ENCODE measurements at regions not wholly inside any gene's neighbourhood (a gene's known extent, or its start where the extent isn't known, plus 50 kb on each side); places are given as distances from the start of the nearest gene placed in this dataset.
A peak's percentile ranks its signal among the peaks of the same experiment; 100 is the strongest.

DNA sequence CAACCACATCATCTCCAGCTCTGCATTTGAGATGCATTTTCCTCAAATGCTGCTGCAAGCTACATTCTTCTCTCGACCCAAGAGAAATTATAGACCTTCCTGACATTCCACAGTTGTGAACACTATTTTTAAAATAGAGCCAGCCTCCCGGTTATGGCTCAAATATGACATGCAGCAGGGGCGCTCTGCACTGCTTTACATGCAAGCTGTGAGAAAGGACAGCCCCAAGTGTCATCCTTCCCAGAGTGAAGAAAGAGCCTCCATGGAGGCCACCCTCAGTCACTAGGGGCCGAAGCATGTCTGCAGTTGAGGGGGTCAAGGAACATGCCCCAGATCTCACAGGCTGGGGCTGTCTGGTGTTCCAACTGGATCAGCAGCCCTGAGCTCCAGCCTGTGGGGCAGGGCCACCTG is 63.9 kb upstream of the CHST15 start:
- no TSS peak for BruUV-seq (replicated peaks)
- peaks cover 24% of the 10 kb centered on the region for H3K4me1 Mint-ChIP-seq (ENCODE audit: low read depth, unreplicated experiment)
- no peak for DNase-seq
- H3K27me3 Mint-ChIP-seq (ENCODE audit: unreplicated experiment): peaks cover 8% of the 10 kb centered on the region
- intact Hi-C loops (cut with micrococcal nuclease; ENCODE audit: unreplicated experiment): no loop called here
- no peak overlapping the region for H3K27ac Mint-ChIP-seq (ENCODE audit: unreplicated experiment)
- H3K4me3 Mint-ChIP-seq (ENCODE audit: low read depth, unreplicated experiment): no peak overlapping the region
- CTCF ChIA-PET: no interaction called here
- H3K9me3 Mint-ChIP-seq (ENCODE audit: low read depth, unreplicated experiment): no peaks in the 10 kb centered on the region
- peaks cover 7% of the 10 kb centered on the region for H3K36me3 Mint-ChIP-seq (ENCODE audit: insufficient read depth, unreplicated experiment)
- TF ChIP-seq, protein P1, sequence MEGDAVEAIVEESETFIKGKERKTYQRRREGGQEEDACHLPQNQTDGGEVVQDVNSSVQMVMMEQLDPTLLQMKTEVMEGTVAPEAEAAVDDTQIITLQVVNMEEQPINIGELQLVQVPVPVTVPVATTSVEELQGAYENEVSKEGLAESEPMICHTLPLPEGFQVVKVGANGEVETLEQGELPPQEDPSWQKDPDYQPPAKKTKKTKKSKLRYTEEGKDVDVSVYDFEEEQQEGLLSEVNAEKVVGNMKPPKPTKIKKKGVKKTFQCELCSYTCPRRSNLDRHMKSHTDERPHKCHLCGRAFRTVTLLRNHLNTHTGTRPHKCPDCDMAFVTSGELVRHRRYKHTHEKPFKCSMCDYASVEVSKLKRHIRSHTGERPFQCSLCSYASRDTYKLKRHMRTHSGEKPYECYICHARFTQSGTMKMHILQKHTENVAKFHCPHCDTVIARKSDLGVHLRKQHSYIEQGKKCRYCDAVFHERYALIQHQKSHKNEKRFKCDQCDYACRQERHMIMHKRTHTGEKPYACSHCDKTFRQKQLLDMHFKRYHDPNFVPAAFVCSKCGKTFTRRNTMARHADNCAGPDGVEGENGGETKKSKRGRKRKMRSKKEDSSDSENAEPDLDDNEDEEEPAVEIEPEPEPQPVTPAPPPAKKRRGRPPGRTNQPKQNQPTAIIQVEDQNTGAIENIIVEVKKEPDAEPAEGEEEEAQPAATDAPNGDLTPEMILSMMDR (IDR thresholded peaks at IDR 0.05; ENCODE audit: unreplicated experiment): no peak

DNA sequence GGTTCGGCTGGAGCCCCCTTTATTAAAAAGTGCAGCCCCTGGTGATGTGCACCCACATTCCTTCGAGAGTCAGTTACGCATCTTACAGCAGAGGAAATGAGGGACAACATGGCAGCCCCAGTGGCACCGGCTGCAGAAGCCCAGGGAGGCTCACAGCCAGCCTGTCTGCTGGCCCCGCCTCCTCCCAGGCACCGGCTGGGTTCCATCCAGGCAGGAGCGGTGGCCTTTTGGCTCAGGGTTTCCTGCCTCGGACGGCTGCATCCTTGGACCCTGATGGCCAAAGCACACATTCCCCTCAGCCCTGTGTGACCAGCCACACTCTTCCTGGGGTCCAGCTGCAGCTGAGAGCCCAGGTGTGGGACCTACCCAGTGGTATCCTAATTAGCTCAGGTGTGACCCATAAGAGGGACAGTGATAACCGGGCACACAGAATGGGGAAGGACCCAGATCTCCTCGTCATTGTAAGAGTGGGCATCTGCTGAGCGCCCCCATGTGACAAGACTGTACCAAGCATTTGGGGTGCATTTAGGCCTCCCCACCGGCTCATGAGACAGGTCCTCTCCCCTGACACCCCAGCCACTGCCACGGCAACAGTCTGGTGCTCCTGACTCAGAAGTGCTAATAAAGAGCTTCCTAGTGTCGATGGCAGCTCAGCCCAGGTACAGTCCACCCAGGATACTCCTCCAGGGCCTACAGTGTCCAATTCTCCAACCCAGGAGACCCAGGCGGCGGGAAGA is 63.3 kb upstream of the CHST15 start:
- Mint-ChIP-seq H3K4me3 (ENCODE audit: low read depth, unreplicated experiment) (no peak overlapping the region), H3K9me3 (ENCODE audit: low read depth, unreplicated experiment) (no peaks in the 10 kb centered on the region), H3K27me3 (ENCODE audit: unreplicated experiment) (peaks cover 2% of the 10 kb centered on the region), H3K27ac (ENCODE audit: unreplicated experiment) (peak overlapping the region; percentile 90), H3K4me1 (ENCODE audit: low read depth, unreplicated experiment) (peaks cover 18% of the 10 kb centered on the region), H3K36me3 (ENCODE audit: insufficient read depth, unreplicated experiment) (peaks cover 10% of the 10 kb centered on the region)
- BruUV-seq (replicated peaks): no TSS peak
- CTCF ChIA-PET: interaction anchor here (0.6 kb wide), 1 partner anchor 1591 kb away, joined by 3 read pairs; no protein-coding TSS in a partner anchor
- DNase-seq: peak; percentile 6
- intact Hi-C loops (cut with micrococcal nuclease; ENCODE audit: unreplicated experiment): no loop called here
- TF ChIP-seq, protein P1 (IDR thresholded peaks at IDR 0.05; ENCODE audit: unreplicated experiment): no peak

DNA sequence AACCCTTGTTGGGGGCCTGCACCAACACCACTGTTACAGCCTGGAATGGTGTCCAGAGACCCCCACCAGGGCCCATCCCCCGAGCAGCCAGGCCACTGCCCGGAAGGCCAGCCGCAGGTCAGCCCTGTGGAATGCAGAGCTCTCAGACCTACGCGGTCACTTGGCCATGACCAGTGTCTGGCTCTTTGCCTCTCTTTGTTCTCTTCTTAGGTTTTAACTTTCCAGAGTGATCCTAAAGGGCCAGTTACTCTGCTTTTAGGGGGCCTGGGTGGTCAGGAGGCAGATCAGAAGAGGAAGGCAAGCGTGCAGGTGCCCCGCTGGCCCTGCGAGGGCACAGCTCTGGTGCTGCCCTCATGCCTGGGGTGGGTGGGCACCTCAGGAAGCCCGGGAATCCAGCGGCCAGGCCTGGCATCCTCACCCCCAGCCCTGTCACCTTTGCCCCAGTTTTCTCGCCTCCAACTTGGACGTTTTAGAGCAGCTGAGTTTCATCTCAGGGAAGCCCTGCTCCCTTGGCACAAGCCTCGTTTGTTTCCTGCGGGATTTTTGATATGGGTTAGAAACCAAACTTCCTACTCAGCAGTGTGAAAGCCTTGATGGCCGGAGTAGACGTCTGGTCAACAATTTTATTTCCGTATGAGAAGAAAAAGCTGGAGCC is 62.5 kb upstream of the CHST15 start:
- peak; percentile 44 for DNase-seq
- peak overlapping the region; percentile 90 for H3K27ac Mint-ChIP-seq (ENCODE audit: unreplicated experiment)
- CTCF ChIA-PET: interaction anchor here (0.6 kb wide), 1 partner anchor 1590 kb away, joined by 3 read pairs; no protein-coding TSS in a partner anchor
- intact Hi-C loops (cut with micrococcal nuclease; ENCODE audit: unreplicated experiment): no loop called here
- H3K9me3 Mint-ChIP-seq (ENCODE audit: low read depth, unreplicated experiment): no peaks in the 10 kb centered on the region
- H3K4me3 Mint-ChIP-seq (ENCODE audit: low read depth, unreplicated experiment): peak overlapping the region; percentile 59
- H3K36me3 Mint-ChIP-seq (ENCODE audit: insufficient read depth, unreplicated experiment): peaks cover 10% of the 10 kb centered on the region
- H3K4me1 Mint-ChIP-seq (ENCODE audit: low read depth, unreplicated experiment): peaks cover 18% of the 10 kb centered on the region
- TF ChIP-seq, protein P1 (IDR thresholded peaks at IDR 0.05; ENCODE audit: unreplicated experiment): no peak
- no peaks in the 10 kb centered on the region for H3K27me3 Mint-ChIP-seq (ENCODE audit: unreplicated experiment)
- BruUV-seq (replicated peaks): no TSS peak

DNA sequence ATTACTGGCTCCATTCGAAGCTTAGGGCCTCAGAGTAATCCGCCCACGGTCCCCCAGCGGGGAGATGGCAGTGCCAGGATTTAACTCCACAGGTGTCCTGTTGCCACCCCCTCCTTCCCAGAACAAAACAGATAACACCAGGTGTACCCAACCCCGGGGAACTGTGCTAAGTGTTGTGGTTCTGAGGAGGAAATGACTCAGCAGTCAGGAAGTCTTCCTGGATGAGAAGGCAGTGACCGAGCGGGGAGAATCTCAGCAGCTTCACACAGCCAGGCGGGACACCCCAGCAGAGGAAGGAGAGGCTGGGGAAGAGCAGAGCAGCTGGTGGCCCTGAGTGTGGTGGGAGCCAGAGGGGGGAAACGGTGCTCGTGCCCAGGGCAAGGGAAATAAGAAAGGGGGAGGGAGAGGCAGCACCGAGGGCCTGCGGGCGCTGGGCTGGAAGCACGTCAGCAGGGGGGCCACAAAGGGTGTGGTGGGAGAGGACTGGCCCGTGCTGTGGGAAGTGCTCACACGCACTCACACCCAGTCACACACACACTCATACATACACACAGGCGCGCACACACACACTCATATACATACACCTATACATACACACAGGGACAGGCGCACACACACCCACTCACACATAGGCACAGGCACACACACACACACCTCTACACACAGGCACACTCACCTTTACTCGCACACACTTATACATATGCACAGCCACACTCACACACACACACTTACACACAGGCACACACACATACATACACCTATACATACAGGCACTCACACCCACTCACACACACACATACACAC is 59.8 kb upstream of the CHST15 start:
- H3K27ac Mint-ChIP-seq (ENCODE audit: unreplicated experiment): no peak overlapping the region
- BruUV-seq (replicated peaks): TSS peak; percentile 85
- H3K4me1 Mint-ChIP-seq (ENCODE audit: low read depth, unreplicated experiment): peaks cover 18% of the 10 kb centered on the region
- peak; percentile 67 for DNase-seq
- no peaks in the 10 kb centered on the region for H3K9me3 Mint-ChIP-seq (ENCODE audit: low read depth, unreplicated experiment)
- H3K27me3 Mint-ChIP-seq (ENCODE audit: unreplicated experiment): no peaks in the 10 kb centered on the region
- no peak overlapping the region for H3K4me3 Mint-ChIP-seq (ENCODE audit: low read depth, unreplicated experiment)
- CTCF ChIA-PET: interaction anchor here (1.6 kb wide), 2 partner anchors 47 to 157 kb away, joined by 4 to 5 read pairs; no protein-coding TSS in a partner anchor
- TF ChIP-seq, protein P1 (IDR thresholded peaks at IDR 0.05; ENCODE audit: unreplicated experiment): no peak
- intact Hi-C loops (cut with micrococcal nuclease; ENCODE audit: unreplicated experiment): loop anchor here (2.0 to 5.0 kb wide), 2 partner anchors 46 to 156 kb away; no protein-coding TSS in a partner anchor
- peaks cover 10% of the 10 kb centered on the region for H3K36me3 Mint-ChIP-seq (ENCODE audit: insufficient read depth, unreplicated experiment)

Measured in Calu3 (cell line).